Psoas muscle (tissue), 7 donors: ENCODE measurements at regions not wholly inside any gene's neighbourhood (a gene's known extent, or its start where the extent isn't known, plus 50 kb on each side); places are given as distances from the start of the nearest gene placed in this dataset.

ENCODE experiments used
- ATAC-seq, 4 donors: fragments of 200-7000 bp; cut with Tn5 transposase; one replicate each; pipeline ENCODE4 v1.9.1; 2020; ENCODE audit warnings: moderate library complexity in 3 of 4, mild to moderate bottlenecking in 2 of 4
- DNase-seq, 2 donors: peaks; one replicate each; pipeline ENCODE4 v3.0.0-alpha.2; 2020
- H3K27ac ChIP-seq: fragments of 200-600 bp; one replicate; pipeline ENCODE4 v1.8.0; 2022
- H3K27me3 ChIP-seq, 3 donors: fragments of 200-600 bp in 1 of 3; one replicate each; pipeline versions ENCODE4 v1.6.1 to v1.8.0; 2013 to 2022; ENCODE audit warnings: low read length in 2 of 3, mild to moderate bottlenecking in 2 of 3, moderate library complexity in 1 of 3; ENCODE audit not compliant: insufficient read depth in 3 of 3
- H3K36me3 ChIP-seq, 2 donors: fragments of 200-600 bp in 1 of 2; one replicate each; pipeline versions ENCODE4 v1.6.1 to v1.8.0; 2013 to 2022; ENCODE audit warnings: low read depth in 1 of 2, mild to moderate bottlenecking in 1 of 2, moderate library complexity in 1 of 2; ENCODE audit not compliant: insufficient read depth in 1 of 2
- H3K4me1 ChIP-seq: fragments of 200-600 bp; one replicate; pipeline ENCODE4 v1.8.0; 2022
- H3K4me3 ChIP-seq: fragments of 200-600 bp; one replicate; pipeline ENCODE4 v1.8.0; 2022; ENCODE audit warnings: mild to moderate bottlenecking
- H3K9me3 ChIP-seq: fragments of 200-600 bp; one replicate; pipeline ENCODE4 v1.8.0; 2022
- WGBS, 3 donors: extraction: QIAGEN DNeasy Blood & Tissue Kit; methylation state at CpG; one replicate each; pipeline versions ENCODE4 v1.1.6 to v1.1.7; 2013; 5-methylcytosine and 5-hydroxymethylcytosine counted together
- intact Hi-C, 2 donors: fragments of 100-400 bp; cut with DNase I; formaldehyde crosslinking; loops; one replicate each; pipeline versions ENCODE4 v1.11.0 to v1.14.2; 2022
- TF ChIP-seq, protein P1 (sequence below): fragments of 200-600 bp; IDR thresholded peaks from one replicate; pipeline ENCODE4 v1.8.0; 2022; ENCODE audit warnings: antibody characterized with exemption
- donor health status: healthy with polysubstance abuse.
- donor health status: DM: no; HTN: no; CAD: no; lungs with moderate emphysema.
- donor health status: Bipolar disorder and iron deficiency.
- donor health status: healthy.
- donor health status: DM: yes; HTN: yes; CAD: no.
- donor health status: DM: no; HTN: no; CAD: no.
- donor health status: DM: yes; HTN: yes; CAD: no.

- DNase-seq (no peak), ATAC-seq (no peak)
- no peaks in the 10 kb centered on the region for H3K27me3 ChIP-seq
- H3K4me1 ChIP-seq: no peaks in the 10 kb centered on the region
- no peak overlapping the region for H3K4me3 ChIP-seq
- 90 to 97% (median 95%) methylated on average over 1 of the region's 1 CpG for WGBS, 3 donors
- H3K9me3 ChIP-seq: no peaks in the 10 kb centered on the region
- TF ChIP-seq, protein P1, sequence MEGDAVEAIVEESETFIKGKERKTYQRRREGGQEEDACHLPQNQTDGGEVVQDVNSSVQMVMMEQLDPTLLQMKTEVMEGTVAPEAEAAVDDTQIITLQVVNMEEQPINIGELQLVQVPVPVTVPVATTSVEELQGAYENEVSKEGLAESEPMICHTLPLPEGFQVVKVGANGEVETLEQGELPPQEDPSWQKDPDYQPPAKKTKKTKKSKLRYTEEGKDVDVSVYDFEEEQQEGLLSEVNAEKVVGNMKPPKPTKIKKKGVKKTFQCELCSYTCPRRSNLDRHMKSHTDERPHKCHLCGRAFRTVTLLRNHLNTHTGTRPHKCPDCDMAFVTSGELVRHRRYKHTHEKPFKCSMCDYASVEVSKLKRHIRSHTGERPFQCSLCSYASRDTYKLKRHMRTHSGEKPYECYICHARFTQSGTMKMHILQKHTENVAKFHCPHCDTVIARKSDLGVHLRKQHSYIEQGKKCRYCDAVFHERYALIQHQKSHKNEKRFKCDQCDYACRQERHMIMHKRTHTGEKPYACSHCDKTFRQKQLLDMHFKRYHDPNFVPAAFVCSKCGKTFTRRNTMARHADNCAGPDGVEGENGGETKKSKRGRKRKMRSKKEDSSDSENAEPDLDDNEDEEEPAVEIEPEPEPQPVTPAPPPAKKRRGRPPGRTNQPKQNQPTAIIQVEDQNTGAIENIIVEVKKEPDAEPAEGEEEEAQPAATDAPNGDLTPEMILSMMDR: no peak
- intact Hi-C loops: no loop called here
- no peaks in the 10 kb centered on the region for H3K36me3 ChIP-seq
- H3K27ac ChIP-seq: no peak overlapping the region
These were observed 687.0 kb downstream of the NUP35 start for GRCh38 chr2:183811281-183811680.

GRCh38 chr2:183812091-183812490, 687.8 kb downstream of the NUP35 start:
- DNase-seq (no peak), ATAC-seq (no peak)
- H3K4me1 ChIP-seq: no peaks in the 10 kb centered on the region
- no peaks in the 10 kb centered on the region for H3K9me3 ChIP-seq
- no peak overlapping the region for H3K4me3 ChIP-seq
- intact Hi-C loops: no loop called here
- H3K27me3 ChIP-seq: no peaks in the 10 kb centered on the region
- 76 to 81% (median 78%) methylated on average over 2 of the region's 2 CpGs for WGBS, 3 donors
- no peak overlapping the region for H3K27ac ChIP-seq
- TF ChIP-seq, protein P1: no peak
- no peaks in the 10 kb centered on the region for H3K36me3 ChIP-seq

DNA sequence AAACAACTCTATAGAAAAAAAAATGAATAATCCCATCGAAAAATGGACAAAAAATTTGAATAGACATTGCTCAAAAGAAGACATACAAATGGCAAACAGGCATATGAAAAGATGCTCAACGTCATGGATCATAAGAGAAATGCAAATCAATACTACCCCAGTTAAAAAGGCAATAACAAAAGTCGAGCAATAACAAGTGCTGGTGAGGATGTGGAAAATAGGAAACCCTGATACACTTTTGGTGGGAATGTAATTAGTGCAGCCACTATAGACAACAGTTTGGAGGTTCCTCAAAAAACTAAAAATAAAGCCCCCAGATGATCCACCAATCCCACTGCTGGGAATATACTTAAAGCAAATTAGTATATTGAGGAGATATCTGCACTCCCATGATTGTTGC, 701.5 kb downstream of the NUP35 start:
- ATAC-seq: no peak
- Histone ChIP-seq H3K27ac (no peak overlapping the region), H3K4me3 (no peak overlapping the region), H3K4me1 (no peaks in the 10 kb centered on the region), H3K36me3 (no peaks in the 10 kb centered on the region), H3K27me3 (no peaks in the 10 kb centered on the region), H3K9me3 (peaks cover 13% of the 10 kb centered on the region)
- TF ChIP-seq, protein P1: no peak
- 74 to 78% (median 78%) methylated on average over 3 of the region's 3 CpGs for WGBS, 3 donors
- DNase-seq: no peak
- intact Hi-C loops: no loop called here

DNA sequence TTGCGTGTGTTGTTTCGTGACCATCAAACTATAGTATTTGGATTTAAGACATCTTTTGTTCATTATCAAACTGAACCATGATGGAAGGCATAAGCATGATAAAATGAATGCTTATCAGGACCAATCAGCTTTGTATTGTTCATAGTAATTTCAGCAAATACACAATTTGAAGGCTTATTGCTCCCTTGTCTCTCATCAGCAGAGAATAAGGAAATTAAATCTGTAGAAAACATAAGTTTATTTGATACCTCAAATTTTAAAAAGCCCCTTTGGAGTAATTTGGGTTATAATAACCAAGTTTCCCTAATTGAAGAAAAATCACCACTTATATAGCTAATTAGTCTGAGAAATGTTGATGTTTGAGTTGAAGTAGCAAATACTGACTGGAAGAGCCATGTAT, 705.7 kb downstream of the NUP35 start:
- H3K36me3 ChIP-seq: no peaks in the 10 kb centered on the region
- ATAC-seq: no peak
- peaks cover 10% of the 10 kb centered on the region for H3K9me3 ChIP-seq
- TF ChIP-seq, protein P1: no peak
- H3K4me3 ChIP-seq: no peak overlapping the region
- no peak for DNase-seq
- H3K27me3 ChIP-seq: no peaks in the 10 kb centered on the region
- 89 to 93% (median 92%) methylated on average over 2 of the region's 2 CpGs for WGBS, 3 donors
- H3K27ac ChIP-seq: no peak overlapping the region
- intact Hi-C loops: no loop called here
- H3K4me1 ChIP-seq: no peaks in the 10 kb centered on the region

- Histone ChIP-seq H3K9me3 (no peaks in the 10 kb centered on the region), H3K4me3 (no peak overlapping the region), H3K27ac (no peak overlapping the region), H3K27me3 (no peaks in the 10 kb centered on the region), H3K36me3 (no peaks in the 10 kb centered on the region), H3K4me1 (no peaks in the 10 kb centered on the region)
- DNase-seq: peak in 1 of 2 donors; percentile 28
- intact Hi-C loops: no loop called here
- no peak for ATAC-seq
- TF ChIP-seq, protein P1: no peak
- 51 to 65% (median 64%) methylated on average over 2 of the region's 2 CpGs for WGBS, 3 donors
These were observed 712.9 kb downstream of the NUP35 start for GRCh38 chr2:183837157-183837556.
